ENCODE measurements at regions not wholly inside any gene's neighbourhood (a gene's known extent, or its start where the extent isn't known, plus 50 kb on each side); places are given as distances from the start of the nearest gene placed in this dataset.

DNA sequence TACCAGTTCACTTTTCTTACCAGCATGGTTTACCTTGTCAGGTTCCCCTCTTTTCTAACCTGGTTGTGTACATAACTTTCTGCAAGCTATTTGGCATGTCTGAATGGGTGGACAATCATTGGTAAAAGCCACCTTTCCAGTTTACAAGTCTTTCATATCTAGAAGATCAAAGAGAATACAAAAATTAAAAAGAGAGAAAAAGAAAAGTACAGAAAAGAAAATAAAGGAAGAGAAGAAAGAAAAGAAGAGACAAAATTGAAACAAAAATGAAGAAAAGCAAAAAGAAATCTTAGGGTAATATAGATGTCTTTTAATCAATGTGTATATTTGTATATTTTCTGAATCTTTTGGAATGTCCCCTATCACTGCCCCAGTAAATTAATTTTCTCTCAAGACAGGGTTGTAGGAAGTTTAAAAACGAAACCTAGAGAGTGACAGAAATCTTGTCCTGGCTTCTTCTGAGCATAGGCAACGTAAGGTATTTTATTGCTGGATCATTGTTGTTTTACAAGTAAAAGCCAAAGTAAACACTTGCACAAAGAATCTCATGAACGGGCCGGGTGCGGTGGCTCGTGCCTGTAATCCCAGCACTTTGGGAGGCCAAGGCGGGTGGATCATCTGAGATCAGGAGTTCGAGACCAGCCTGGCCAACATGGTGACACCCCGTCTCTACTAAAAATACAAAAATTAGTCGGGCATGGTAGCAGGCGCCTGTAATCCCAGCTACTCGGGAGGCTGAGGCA, 98.7 kb upstream of the IFNE start:
- Histone ChIP-seq H3K4me1 (ENCODE audit: control insufficient read depth in 1 of 2, insufficient read depth in 1 of 2, low read depth in 1 of 2, low read length in 1 of 2) (no peaks in the 10 kb centered on the region), H3K36me3 (no peaks in the 10 kb centered on the region), H3K4me3 (ENCODE audit: low read depth in 1 of 2, low read length in 1 of 2) (no peak overlapping the region), H3K27ac (no peak overlapping the region), H3K9me3 (no peaks in the 10 kb centered on the region), H3K27me3 (no peaks in the 10 kb centered on the region)
- no peak for TF ChIP-seq CTCF (IDR thresholded peaks at IDR 0.05)

DNA sequence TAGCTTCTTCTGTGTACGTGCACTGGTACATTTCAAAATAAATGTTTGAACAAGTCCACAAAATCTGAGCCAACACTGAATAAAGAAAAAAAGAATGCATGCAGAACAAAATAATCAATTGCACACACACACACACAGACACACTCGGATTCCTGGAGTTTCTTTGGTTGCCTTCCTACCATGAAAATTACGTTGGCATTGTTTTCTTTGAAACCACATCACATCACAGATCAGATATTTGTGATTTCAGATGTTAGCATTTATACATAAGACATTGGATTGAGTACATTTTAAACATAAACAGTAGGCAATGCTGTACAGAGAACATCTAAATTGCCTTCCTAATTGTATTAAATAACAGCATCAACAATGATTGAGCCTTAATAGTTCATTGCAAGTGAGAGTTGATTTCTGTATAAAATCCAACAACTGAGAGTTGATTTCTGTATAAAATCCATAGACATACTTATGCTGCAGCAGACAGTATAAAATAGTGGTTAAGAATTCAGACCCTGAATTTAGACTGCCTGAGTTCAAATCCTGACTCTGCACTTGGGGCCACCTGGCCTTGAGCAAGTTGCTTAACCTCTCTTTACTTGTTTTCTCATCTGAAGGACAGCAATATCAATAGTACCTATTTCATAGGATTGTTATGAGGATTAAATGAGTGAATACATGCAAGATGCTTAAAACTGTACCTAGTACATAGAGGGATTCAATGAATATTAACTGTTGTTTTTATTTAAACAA, 101.7 kb upstream of the IFNE start:
- Histone ChIP-seq H3K4me1 (ENCODE audit: control insufficient read depth in 1 of 2, insufficient read depth in 1 of 2, low read depth in 1 of 2, low read length in 1 of 2) (no peaks in the 10 kb centered on the region), H3K9me3 (no peaks in the 10 kb centered on the region), H3K36me3 (no peaks in the 10 kb centered on the region), H3K4me3 (ENCODE audit: low read depth in 1 of 2, low read length in 1 of 2) (no peak overlapping the region), H3K27ac (no peak overlapping the region), H3K27me3 (no peaks in the 10 kb centered on the region)
- TF ChIP-seq CTCF (IDR thresholded peaks at IDR 0.05): no peak

GRCh38 chr9:21584890-21585289, 102.8 kb upstream of the IFNE start:
- Histone ChIP-seq H3K27ac (no peak overlapping the region), H3K4me1 (ENCODE audit: control insufficient read depth in 1 of 2, insufficient read depth in 1 of 2, low read depth in 1 of 2, low read length in 1 of 2) (no peaks in the 10 kb centered on the region), H3K4me3 (ENCODE audit: low read depth in 1 of 2, low read length in 1 of 2) (no peak overlapping the region), H3K9me3 (no peaks in the 10 kb centered on the region), H3K27me3 (no peaks in the 10 kb centered on the region), H3K36me3 (no peaks in the 10 kb centered on the region)
- no peak for TF ChIP-seq CTCF (IDR thresholded peaks at IDR 0.05)

DNA sequence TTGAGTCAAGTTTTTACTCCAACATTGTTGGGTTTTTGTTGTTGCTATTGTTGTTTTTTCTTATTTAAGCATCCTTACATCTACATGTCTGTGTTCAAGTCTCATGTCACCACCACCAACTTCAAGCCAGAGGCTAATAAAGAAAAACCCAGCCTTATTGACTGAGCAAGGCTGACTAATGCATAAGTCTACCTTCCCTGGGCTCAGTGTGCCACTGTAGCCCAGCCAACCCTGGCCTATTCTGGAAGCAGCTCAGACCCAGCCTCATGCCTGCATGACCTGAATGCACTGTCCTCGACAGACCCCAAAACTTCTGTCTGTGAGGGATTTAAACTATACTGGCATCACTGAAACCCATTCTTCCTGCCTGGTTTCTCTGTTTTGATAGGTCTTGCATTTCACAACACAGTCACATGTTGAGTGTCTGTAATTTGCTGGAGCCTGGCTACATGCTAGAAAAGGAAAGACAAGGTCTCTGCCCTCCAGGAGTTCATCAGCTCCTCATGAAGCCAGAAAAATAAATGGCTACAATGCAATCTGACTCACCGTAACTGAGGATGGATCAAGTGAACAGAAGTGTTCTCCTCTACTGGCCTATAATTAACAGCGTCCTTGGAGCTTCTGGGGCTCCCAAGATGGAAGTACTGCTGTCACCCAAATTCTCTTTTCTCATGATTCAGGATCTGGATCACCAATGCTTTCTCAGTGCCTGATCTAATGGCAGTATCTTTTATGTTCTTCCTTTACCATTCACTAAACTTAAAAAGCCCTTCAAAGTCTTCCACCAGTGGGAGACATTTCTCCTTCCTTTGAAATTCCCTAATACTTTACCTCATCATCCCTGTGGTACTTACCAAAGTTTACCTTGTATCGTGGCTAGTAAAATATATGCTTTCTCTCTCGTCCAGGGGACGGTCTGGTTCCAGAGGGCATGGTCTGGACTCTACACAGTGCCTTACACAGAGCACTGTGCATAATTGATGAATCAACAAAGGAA, 103.9 kb upstream of the IFNE start:
- H3K27ac ChIP-seq: no peak overlapping the region

More for the DNA sequence above, 103.9 kb upstream of the IFNE start:
- no peaks in the 10 kb centered on the region for H3K9me3 ChIP-seq
- H3K4me3 ChIP-seq (ENCODE audit: low read depth in 1 of 2, low read length in 1 of 2): no peak overlapping the region
- no peak for TF ChIP-seq CTCF (IDR thresholded peaks at IDR 0.05)
- H3K4me1 ChIP-seq (ENCODE audit: control insufficient read depth in 1 of 2, insufficient read depth in 1 of 2, low read depth in 1 of 2, low read length in 1 of 2): no peaks in the 10 kb centered on the region
- no peaks in the 10 kb centered on the region for H3K27me3 ChIP-seq
- no peaks in the 10 kb centered on the region for H3K36me3 ChIP-seq

Data from neutrophil (primary cell).